Loucy (cell line): ENCODE measurements at regions not wholly inside any gene's neighbourhood (a gene's known extent, or its start where the extent isn't known, plus 50 kb on each side); places are given as distances from the start of the nearest gene placed in this dataset.

ENCODE experiments used
- H2AFZ ChIP-seq: fragments of 200-600 bp; sonication (generic); 2 replicates; pipeline ENCODE4 v1.6.0; 2016; ENCODE audit warnings: antibody characterized with exemption, mild to moderate bottlenecking, low read length, moderate library complexity
- H3F3A ChIP-seq: fragments of 200-600 bp; 2 replicates; pipeline ENCODE4 v1.6.0; 2016; ENCODE audit warnings: antibody characterized with exemption, low read depth, mild to moderate bottlenecking
- H3K27me3 ChIP-seq: fragments of 200-600 bp; sonication (generic); 2 replicates; pipeline ENCODE4 v1.6.1; 2014; ENCODE audit warnings: low read length, mild to moderate bottlenecking; ENCODE audit not compliant: insufficient read depth, poor library complexity, severe bottlenecking
- H3K36me3 ChIP-seq: fragments of 200-600 bp; sonication (generic); 2 replicates; pipeline ENCODE4 v1.6.1; 2016; ENCODE audit warnings: low read length; ENCODE audit not compliant: insufficient read depth
- H3K4me1 ChIP-seq: fragments of 200-600 bp; sonication (generic); 2 replicates; pipeline ENCODE4 v1.5.1; 2014; ENCODE audit warnings: low read length, mild to moderate bottlenecking; ENCODE audit not compliant: insufficient read depth, poor library complexity, severe bottlenecking
- H3K4me2 ChIP-seq: fragments of 200-600 bp; sonication (generic); 2 replicates; pipeline ENCODE4 v1.6.0; 2014; ENCODE audit warnings: antibody characterized with exemption, low read length, low read depth, mild to moderate bottlenecking; ENCODE audit not compliant: poor library complexity, severe bottlenecking
- H3K4me3 ChIP-seq: fragments of 200-600 bp; sonication (generic); 2 replicates; pipeline ENCODE4 v1.5.1; 2014; ENCODE audit warnings: low read length, mild to moderate bottlenecking, mixed read lengths; ENCODE audit not compliant: poor library complexity, severe bottlenecking
- H3K79me2 ChIP-seq: fragments of 200-600 bp; sonication (generic); 2 replicates; pipeline ENCODE4 v1.6.1; 2014; ENCODE audit warnings: low read length; ENCODE audit not compliant: insufficient read depth
- H3K9ac ChIP-seq: fragments of 200-600 bp; sonication (generic); 2 replicates; pipeline ENCODE4 v1.6.0; 2014; ENCODE audit warnings: mild to moderate bottlenecking, low read depth, low read length, moderate library complexity; ENCODE audit not compliant: poor library complexity, severe bottlenecking
- H3K9me2 ChIP-seq: fragments of 200-600 bp; sonication (generic); replicated peaks from 2 replicates; pipeline ENCODE4 v1.6.1; 2016; ENCODE audit warnings: low read depth, low read length, mixed read lengths
- H3K9me3 ChIP-seq: fragments of 200-600 bp; sonication (generic); 2 replicates; pipeline ENCODE4 v1.6.1; 2014; ENCODE audit warnings: mild to moderate bottlenecking, antibody characterized with exemption, low read length, low read depth; ENCODE audit not compliant: insufficient read depth
- H4K20me1 ChIP-seq: fragments of 200-600 bp; sonication (generic); 2 replicates; pipeline ENCODE4 v1.6.0; 2014; ENCODE audit warnings: antibody characterized with exemption, low read length, mild to moderate bottlenecking; ENCODE audit not compliant: insufficient read depth, poor library complexity, severe bottlenecking
- EZH2phosphoT487 ChIP-seq: fragments of 200-600 bp; IDR thresholded peaks from 2 replicates; pipeline ENCODE4 v1.6.1; 2018; ENCODE audit warnings: antibody characterized with exemption, mild to moderate bottlenecking, moderate library complexity, borderline replicate concordance
- TF ChIP-seq, protein P1 (sequence below): fragments of 200-600 bp; sonication (generic); conservative IDR thresholded peaks from 2 replicates; pipeline ENCODE4 v1.5.1; 2014; ENCODE audit warnings: mild to moderate bottlenecking, antibody characterized with exemption, low read length

DNA sequence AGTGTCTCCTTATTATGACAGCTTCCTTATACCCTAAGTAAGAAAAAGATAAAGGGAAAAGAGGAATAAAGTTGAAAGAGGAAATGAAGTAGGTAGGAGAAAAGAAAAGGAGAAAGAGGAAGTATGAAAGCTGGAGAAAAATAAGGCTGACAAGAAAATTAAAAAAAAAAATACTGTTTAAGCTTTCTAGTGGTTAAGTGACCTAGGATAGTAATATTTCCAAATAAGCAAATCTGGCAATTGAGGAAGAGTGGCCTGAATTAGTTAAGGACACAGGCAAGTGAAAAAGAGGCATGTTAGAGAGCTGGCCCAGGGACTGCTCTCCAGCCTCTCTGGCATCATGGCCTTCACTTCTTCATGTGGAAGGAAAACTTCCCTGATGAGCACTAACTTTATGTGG lies 76.5 kb upstream of the ADGRF1 start:
- H2AFZ ChIP-seq, result no peak overlapping the region
- no peaks in the 10 kb centered on the region for H3K27me3 ChIP-seq
- peaks cover 6% of the 10 kb centered on the region for H3K4me1 ChIP-seq
- H3K79me2 ChIP-seq, result no peaks in the 10 kb centered on the region
- no peaks in the 10 kb centered on the region for H4K20me1 ChIP-seq
- no peaks in the 10 kb centered on the region for H3F3A ChIP-seq
- H3K4me2 ChIP-seq, result no peak overlapping the region
- no peaks in the 10 kb centered on the region for H3K9me2 ChIP-seq
- TF ChIP-seq, protein P1, sequence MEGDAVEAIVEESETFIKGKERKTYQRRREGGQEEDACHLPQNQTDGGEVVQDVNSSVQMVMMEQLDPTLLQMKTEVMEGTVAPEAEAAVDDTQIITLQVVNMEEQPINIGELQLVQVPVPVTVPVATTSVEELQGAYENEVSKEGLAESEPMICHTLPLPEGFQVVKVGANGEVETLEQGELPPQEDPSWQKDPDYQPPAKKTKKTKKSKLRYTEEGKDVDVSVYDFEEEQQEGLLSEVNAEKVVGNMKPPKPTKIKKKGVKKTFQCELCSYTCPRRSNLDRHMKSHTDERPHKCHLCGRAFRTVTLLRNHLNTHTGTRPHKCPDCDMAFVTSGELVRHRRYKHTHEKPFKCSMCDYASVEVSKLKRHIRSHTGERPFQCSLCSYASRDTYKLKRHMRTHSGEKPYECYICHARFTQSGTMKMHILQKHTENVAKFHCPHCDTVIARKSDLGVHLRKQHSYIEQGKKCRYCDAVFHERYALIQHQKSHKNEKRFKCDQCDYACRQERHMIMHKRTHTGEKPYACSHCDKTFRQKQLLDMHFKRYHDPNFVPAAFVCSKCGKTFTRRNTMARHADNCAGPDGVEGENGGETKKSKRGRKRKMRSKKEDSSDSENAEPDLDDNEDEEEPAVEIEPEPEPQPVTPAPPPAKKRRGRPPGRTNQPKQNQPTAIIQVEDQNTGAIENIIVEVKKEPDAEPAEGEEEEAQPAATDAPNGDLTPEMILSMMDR, result no peak
- TF ChIP-seq EZH2phosphoT487, result no peak
- H3K4me3 ChIP-seq, result no peak overlapping the region
- no peak overlapping the region for H3K9ac ChIP-seq
- H3K36me3 ChIP-seq, result no peaks in the 10 kb centered on the region
- H3K9me3 ChIP-seq, result no peaks in the 10 kb centered on the region

DNA sequence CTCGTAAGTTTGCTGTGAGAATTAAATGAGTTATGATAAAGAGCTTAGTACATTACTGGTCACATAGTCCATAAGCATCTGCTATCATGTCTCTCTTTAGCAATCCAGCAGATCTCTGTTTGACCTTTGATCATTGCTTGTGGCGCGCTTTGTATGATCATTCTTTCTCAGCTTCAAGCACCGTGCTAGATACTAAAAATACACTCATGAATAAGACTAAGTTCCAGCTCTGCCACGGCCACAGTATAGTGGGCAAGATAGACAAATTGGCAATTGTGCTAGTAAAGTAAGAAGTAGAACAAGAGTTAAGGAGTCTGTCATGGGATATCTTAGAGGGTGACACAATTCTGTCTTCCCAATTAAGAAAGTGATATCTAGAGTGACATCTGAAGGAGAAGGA lies 75.2 kb upstream of the ADGRF1 start:
- H3K4me2 ChIP-seq, result no peak overlapping the region
- H3K79me2 ChIP-seq, result no peaks in the 10 kb centered on the region
- no peaks in the 10 kb centered on the region for H3K9me2 ChIP-seq
- peaks cover 7% of the 10 kb centered on the region for H3K4me1 ChIP-seq
- H4K20me1 ChIP-seq, result no peaks in the 10 kb centered on the region
- H3K9ac ChIP-seq, result no peak overlapping the region
- H3K9me3 ChIP-seq, result no peaks in the 10 kb centered on the region
- H3K4me3 ChIP-seq, result no peak overlapping the region
- H3K36me3 ChIP-seq, result no peaks in the 10 kb centered on the region
- TF ChIP-seq, protein P1, result no peak
- TF ChIP-seq EZH2phosphoT487, result no peak
- H3F3A ChIP-seq, result no peaks in the 10 kb centered on the region
- H3K27me3 ChIP-seq, result no peaks in the 10 kb centered on the region
- no peak overlapping the region for H2AFZ ChIP-seq

DNA sequence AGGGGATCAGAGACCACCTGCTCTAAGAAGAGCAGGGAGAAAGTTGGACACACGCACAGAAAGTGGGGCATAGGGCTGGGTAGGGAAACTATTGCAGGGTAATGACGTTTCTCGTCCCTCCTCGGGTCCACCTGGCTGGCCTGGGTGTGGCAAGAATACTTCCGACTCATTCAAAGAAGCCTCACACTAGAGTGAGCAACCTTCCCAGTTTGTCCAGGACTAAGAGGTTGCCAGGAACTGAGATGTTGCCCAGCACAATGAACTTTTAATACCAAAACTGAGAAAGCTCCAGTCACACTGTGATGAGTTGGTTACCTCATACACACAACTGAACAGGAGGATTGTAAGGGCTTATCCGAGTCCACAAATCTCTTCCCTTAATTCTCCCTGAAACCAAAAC lies 74.5 kb upstream of the ADGRF1 start:
- H3K79me2 ChIP-seq, result no peaks in the 10 kb centered on the region
- no peak overlapping the region for H3K4me2 ChIP-seq
- no peaks in the 10 kb centered on the region for H3K36me3 ChIP-seq
- H3K9me3 ChIP-seq, result no peaks in the 10 kb centered on the region
- no peaks in the 10 kb centered on the region for H3K27me3 ChIP-seq
- TF ChIP-seq, protein P1, result no peak
- TF ChIP-seq EZH2phosphoT487, result no peak
- peaks cover 7% of the 10 kb centered on the region for H3K4me1 ChIP-seq
- no peak overlapping the region for H2AFZ ChIP-seq
- H3K9ac ChIP-seq, result no peak overlapping the region
- no peak overlapping the region for H3K4me3 ChIP-seq
- no peaks in the 10 kb centered on the region for H3F3A ChIP-seq
- no peaks in the 10 kb centered on the region for H4K20me1 ChIP-seq
- H3K9me2 ChIP-seq, result no peaks in the 10 kb centered on the region
